ENCODE measurements at regions not wholly inside any gene's neighbourhood (a gene's known extent, or its start where the extent isn't known, plus 50 kb on each side); places are given as distances from the start of the nearest gene placed in this dataset.

- Histone ChIP-seq H3K9ac (ENCODE audit: insufficient read depth, low read length, poor library complexity, severe bottlenecking) (no peak overlapping the region), H3K27me3 (ENCODE audit: control insufficient read depth in 2 of 2, insufficient read depth in 2 of 2, low read length in 2 of 2) (no peaks in the 10 kb centered on the region), H3K4me3 (replicated peaks in 1 of 3; ENCODE audit: low read depth in 2 of 3, low read length in 3 of 3) (no peak overlapping the region), H3K36me3 (replicated peaks in 1 of 2; ENCODE audit: control insufficient read depth in 1 of 2, insufficient read depth in 2 of 2, low read length in 2 of 2) (no peaks in the 10 kb centered on the region), H3K4me2 (replicated peaks; ENCODE audit: extremely low read depth, low read length, poor library complexity, severe bottlenecking) (no peak overlapping the region), H4K20me1 (ENCODE audit: insufficient read depth, low read length) (no peaks in the 10 kb centered on the region), H3K9me3 (replicated peaks in 1 of 2; ENCODE audit: control insufficient read depth in 1 of 2, insufficient read depth in 1 of 2, low read length in 2 of 2) (no peaks in the 10 kb centered on the region), H2AFZ (ENCODE audit: insufficient read depth, low read depth, low read length, poor library complexity, severe bottlenecking) (no peak overlapping the region), H3K79me2 (ENCODE audit: insufficient read depth, low read length) (no peaks in the 10 kb centered on the region), H3K4me1 (ENCODE audit: control insufficient read depth in 1 of 2, insufficient read depth in 2 of 2, low read length in 2 of 2) (peaks cover 4 to 15% of the 10 kb centered on the region in 2 donors), H3K27ac (ENCODE audit: low read depth in 1 of 2, low read length in 2 of 2) (no peak overlapping the region)
- no peak for DNase-seq
- Mint-ChIP-seq H3K27me3 (ENCODE audit: low read depth in 3 of 3) (peaks cover 0 to 10% (median 3%) of the 10 kb centered on the region in 3 donors), H3K4me3 (no peak overlapping the region), H3K36me3 (no peaks in the 10 kb centered on the region), H3K4me1 (peaks cover 11% of the 10 kb centered on the region), H3K27ac (peak overlapping the region in 1 of 7 donors; percentile 48), H3K9me3 (peaks cover 0 to 5% (median 0%) of the 10 kb centered on the region in 7 donors)
- no peak for TF ChIP-seq CTCF (IDR thresholded peaks at IDR 0.05)
- 100% methylated on average over 2 of the region's 4 CpGs for WGBS (ENCODE audit: insufficient coverage)
- intact Hi-C loops (cut with micrococcal nuclease) = no loop called here
Observed at GRCh38 chr20:52306477-52306876, 114.9 kb upstream of the ZFP64 start.

GRCh38 chr20:52305858-52306257 is 114.3 kb upstream of the ZFP64 start:
- no peak overlapping the region for H3K27ac Mint-ChIP-seq
- Histone ChIP-seq H3K27me3 (ENCODE audit: control insufficient read depth in 2 of 2, insufficient read depth in 2 of 2, low read length in 2 of 2) (no peaks in the 10 kb centered on the region), H3K27ac (ENCODE audit: low read depth in 1 of 2, low read length in 2 of 2) (no peak overlapping the region), H2AFZ (ENCODE audit: insufficient read depth, low read depth, low read length, poor library complexity, severe bottlenecking) (peak overlapping the region; percentile 27), H3K9me3 (replicated peaks in 1 of 2; ENCODE audit: control insufficient read depth in 1 of 2, insufficient read depth in 1 of 2, low read length in 2 of 2) (no peaks in the 10 kb centered on the region), H3K4me2 (replicated peaks; ENCODE audit: extremely low read depth, low read length, poor library complexity, severe bottlenecking) (no peak overlapping the region), H3K9ac (ENCODE audit: insufficient read depth, low read length, poor library complexity, severe bottlenecking) (no peak overlapping the region), H3K36me3 (replicated peaks in 1 of 2; ENCODE audit: control insufficient read depth in 1 of 2, insufficient read depth in 2 of 2, low read length in 2 of 2) (no peaks in the 10 kb centered on the region), H3K79me2 (ENCODE audit: insufficient read depth, low read length) (no peaks in the 10 kb centered on the region), H3K4me1 (ENCODE audit: control insufficient read depth in 1 of 2, insufficient read depth in 2 of 2, low read length in 2 of 2) (peaks cover 4 to 15% of the 10 kb centered on the region in 2 donors), H3K4me3 (replicated peaks in 1 of 3; ENCODE audit: low read depth in 2 of 3, low read length in 3 of 3) (no peak overlapping the region), H4K20me1 (ENCODE audit: insufficient read depth, low read length) (no peaks in the 10 kb centered on the region)
- peaks cover 0 to 5% (median 0%) of the 10 kb centered on the region in 7 donors for H3K9me3 Mint-ChIP-seq
- peaks cover 11% of the 10 kb centered on the region for H3K4me1 Mint-ChIP-seq
- intact Hi-C loops (cut with micrococcal nuclease) = no loop called here
- H3K36me3 Mint-ChIP-seq = no peaks in the 10 kb centered on the region
- H3K27me3 Mint-ChIP-seq (ENCODE audit: low read depth in 3 of 3) = peaks cover 0 to 10% (median 3%) of the 10 kb centered on the region in 3 donors
- TF ChIP-seq CTCF (IDR thresholded peaks at IDR 0.05) = no peak
- no peak overlapping the region for H3K4me3 Mint-ChIP-seq
- WGBS (ENCODE audit: insufficient coverage) = 39% methylated on average over 4 of the region's 7 CpGs
- no peak for DNase-seq

All from CD14-positive monocyte (primary cell).